Astrocyte of the hippocampus (primary cell): ENCODE measurements at regions not wholly inside any gene's neighbourhood (a gene's known extent, or its start where the extent isn't known, plus 50 kb on each side); places are given as distances from the start of the nearest gene placed in this dataset.

ENCODE experiments used
- DNase-seq: peaks from one replicate; pipeline ENCODE4 v3.0.0; 2011; ENCODE audit warnings: low read depth, low spot score

DNA sequence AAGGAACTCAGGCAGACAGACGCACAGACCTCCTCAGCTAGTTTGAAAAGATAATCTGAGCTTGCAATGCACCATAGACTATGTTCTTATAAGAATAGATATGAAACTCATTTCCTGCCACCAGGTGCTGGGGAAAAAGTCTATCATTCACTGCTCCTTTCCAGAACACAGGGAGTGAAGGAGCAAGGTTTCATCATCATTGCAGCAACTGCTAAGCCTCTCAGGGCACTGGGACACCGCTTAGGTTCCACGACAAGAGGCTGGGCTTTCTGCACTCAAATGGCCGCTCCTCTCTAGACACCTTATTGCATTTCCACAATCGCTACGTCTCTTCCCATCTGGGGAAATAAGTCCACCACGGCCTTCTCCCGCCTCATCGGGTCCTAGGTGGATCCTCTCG lies 418.5 kb upstream of the JARID2 start:
- DNase-seq, result no peak

DNA sequence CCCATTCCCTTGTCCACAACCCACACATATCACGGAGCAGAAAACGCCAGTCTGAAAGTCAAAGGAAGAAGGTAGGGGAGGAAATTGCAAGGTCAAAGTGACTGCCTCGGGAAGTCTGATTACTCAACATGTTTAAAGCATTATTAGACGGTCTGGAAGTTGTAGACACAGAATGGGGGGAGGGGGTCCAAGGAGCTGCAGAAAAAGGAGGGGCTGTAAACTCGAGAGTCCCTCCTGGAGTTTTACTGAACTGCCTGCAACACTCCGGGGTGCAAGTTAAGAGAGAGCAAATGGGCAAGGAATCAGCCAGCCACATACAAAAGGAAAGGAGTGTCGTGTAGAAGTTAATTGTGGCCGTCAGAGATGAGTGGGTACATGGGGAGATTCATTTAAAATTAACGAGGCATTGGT lies 417.7 kb upstream of the JARID2 start:
- no peak for DNase-seq

DNA sequence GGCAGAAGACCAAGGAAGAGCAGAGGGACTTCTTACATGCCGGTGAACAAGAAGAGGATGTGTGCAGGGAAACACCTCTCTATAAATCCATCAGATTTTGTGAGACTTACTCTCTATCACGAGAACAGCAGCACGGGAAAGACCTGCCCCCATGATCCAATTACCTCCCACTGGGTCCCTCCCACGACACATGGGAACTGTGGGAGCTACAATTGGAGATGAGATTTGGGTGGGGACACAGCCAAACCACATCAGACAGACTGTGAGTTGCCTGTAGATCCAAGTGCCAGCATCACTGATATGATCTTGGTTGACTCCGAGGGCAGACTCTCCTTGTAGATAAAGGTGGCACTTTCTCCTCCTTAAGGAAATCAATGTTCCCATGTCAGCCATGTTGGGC lies 414.8 kb upstream of the JARID2 start:
- no peak for DNase-seq

DNA sequence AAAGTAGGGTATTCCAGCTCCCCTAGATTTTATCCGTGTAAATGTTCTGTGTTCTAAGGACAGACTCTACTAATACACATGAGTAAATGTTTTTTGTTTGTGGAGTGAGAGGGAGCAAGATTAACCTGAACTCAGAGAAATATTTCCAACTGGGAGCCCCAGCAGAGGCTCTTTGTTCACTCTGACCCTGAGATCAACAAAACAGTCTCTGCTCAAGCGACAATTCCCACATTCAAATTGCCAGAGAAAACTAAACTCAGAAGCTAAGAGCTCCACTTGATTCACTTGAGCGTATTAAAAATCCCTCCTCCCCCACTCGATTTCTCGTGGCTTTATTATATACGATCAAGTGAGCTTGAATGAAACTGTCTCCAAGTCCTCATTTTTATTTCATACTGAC lies 413.9 kb upstream of the JARID2 start:
- no peak for DNase-seq

DNA sequence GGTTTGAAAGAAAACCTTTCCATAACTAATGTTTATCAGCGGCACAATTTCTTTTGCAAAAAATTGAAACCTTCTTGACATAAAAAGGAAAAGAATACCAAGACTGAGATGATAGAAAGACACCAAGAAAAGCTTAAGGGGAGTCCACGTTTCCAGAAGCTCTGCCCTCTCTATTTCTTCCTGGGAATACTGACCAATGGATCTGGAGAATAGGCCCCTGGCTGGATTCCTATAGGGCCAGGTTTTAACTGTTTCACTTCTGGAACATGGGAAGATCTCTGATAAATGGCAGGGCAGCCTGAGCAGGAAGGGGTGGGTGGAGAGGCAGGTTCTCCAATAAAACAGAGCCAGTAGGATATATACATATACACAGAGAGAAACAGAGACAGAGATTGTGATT lies 413.4 kb upstream of the JARID2 start:
- DNase-seq, result no peak

DNA sequence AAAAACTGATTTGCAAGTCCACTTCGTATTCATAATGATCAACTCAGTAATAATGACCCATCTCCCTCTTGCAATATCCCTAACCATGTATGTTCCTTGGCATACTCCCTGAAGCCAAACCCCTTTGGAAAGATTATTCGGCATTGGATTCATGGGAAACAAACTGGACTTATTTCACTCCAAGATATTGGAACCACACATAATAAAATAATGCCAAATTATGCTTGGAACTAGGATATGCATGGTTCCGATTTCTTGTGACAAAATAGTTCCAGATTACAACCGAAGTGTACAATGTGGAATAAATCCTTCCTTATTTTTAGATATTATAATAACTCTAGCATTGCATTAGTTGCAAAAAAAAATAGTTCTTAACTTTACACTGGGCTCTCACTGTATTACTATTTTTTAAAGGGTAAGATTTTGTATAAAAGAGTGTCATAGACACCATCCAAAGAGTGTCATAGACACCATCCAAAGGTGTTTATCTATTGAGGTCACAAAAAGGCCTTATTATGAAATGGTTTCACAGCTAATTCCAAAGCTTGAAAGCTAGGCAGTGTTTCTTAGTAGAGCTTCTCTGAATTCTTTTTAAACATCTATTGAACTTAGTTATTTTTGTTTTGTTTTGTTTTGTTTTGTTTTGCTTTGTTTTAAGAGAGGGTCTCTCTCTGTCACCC lies 410.9 kb upstream of the JARID2 start:
- DNase-seq, result no peak

DNA sequence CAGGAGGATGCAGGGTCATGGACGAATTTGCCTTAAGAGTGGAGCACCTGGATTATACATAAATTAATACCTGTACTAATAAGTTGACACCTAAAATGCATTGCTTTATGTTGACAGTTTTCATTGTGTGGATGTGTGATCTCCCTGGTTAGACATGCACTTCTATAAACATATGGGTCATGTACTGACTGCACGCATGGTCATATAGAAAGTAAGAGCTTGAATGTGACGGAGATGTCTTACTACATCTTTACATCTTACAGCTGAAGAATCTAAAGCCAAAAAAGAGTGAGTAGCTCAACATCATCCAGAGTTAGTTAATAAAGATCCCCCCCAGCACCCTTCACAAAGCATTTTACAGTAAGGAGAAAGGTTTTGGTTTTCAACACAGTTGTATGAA lies 408.4 kb upstream of the JARID2 start:
- no peak for DNase-seq

DNA sequence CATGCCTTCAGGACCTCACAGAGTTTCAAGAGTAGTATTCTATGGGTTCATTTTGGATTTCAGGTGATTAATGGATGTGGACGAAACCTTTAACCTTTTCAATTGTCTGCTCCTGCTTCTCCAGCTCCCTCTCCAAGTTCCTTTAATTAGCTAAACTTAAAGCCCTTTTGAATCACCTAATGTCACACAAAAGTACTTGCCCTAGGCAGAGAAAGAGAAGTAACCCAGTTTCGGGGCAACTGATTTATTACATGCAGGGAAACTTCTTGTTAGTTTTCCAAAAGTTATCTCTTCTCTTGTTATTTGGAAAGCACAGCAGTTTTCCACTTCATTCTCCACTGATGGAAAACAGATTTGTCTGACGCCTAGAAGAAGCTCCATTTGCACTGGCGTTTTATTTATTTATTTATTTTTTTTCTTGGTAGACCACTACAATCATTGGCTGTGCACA lies 407.7 kb upstream of the JARID2 start:
- DNase-seq, result no peak

DNA sequence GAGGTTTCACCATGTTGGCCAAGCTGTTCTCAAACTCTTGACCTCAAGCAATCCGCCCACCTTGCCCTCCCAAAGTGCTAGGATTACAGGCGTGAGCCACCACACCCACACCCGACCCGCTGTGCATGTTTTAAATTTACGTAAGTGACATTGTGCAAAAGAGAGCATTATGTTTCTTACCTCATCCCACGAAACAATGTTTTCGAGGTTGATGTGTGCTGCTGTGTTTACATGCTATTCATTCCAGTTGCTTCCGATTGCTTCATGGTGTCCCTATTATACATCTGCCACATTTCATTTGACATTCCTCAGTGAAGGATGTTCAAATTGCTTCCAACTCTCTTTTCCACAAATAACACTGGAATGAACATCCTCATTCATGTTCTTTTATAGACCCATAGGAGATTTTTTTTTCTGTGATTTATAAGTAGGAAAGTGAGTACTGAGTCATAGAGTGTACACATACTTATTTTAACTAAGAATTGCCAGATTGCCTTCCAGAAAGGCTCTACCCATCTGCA lies 403.9 kb upstream of the JARID2 start:
- DNase-seq, result peak; percentile 77

DNA sequence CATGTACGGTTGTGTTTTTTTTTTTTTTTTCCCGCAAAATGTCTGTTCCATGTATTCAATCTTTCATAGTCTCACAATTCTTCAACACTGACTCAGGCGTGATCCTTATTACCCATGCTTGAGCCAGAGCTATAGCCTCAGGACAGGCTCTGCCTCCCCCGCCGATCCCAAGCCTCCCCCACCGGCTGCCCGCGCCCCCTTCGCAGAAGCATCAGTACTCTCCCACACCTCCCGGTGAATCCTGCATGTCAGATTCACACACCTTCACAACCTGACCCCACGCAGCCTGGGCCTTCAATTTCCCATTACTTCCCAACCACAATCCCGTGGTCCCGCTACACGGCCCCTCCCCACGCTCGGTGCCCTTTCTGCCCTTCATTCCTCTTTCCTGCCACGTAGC lies 401.5 kb upstream of the JARID2 start:
- DNase-seq, result no peak

DNA sequence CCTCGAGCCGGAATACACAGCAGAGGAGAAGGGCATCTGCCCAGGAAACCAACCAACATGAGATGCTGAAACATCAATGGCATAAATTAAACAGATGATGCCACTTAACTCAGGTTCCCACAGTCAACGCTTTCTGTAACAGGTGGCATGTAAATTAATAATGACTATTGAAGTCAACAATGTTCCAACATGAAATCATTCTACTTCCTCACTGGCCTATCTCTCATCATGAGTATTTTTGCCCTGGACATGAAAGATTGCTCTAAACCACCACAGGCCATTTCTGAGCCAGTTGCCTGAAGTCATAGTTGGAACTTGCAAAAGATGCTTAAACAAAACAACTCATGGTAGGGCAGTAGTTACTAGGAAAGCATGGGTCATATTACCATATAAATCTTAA lies 397.9 kb upstream of the JARID2 start:
- DNase-seq, result no peak

DNA sequence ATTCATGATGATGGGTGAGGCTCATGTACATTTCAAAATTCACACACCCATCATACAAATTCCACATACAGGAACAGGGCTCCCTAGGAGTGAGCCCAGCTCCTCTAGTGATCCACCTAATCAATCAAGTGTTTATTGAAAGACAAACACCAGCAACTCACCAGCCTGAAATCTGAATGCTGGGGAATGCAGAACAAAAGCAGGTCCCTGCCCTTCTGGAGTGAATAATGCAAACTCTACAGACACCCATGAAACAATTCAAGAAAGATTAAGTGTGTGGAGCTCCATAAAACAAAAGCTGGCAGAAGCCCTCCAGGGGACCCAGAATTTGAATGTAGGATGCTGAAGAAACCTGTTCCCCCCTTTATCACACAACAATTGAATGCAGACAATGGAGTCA lies 396.7 kb upstream of the JARID2 start:
- no peak for DNase-seq

DNA sequence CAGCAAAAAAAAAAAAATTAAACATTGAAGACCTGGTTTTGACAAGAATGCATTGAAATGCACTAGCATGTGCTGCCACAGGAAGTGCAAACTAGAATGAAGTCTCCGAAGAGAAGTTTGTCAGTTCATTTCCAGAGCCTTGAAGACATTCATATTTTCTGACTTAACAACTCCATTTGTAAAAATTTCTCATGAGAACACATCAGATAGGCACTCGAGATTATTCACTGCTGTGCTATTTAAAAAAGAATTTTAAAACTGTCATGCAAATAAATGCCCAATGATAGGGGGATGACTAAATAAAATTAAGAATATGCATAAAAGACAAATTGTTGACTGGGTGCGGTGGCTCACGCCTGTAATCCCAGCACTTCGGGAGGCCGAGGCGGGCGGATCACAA lies 394.6 kb upstream of the JARID2 start:
- DNase-seq, result no peak

DNA sequence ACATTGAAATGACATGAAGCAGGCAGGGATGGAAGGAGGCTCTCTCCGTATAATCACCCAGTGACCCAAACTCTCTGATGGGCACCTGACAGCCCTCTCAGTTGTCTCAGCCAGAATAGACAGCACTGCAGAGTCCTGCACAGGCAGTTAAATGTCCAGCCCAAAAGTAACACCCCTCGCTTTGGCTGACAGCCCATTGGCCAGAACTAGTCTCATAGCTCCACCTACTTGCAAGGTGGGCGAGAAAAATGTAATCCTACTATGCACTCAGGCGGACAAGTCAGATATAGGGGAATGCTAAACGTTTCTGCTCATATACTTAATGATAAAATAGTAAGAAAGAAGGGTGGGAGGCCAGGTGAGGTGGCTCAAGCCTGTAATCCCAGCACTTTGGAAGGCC lies 393.5 kb upstream of the JARID2 start:
- no peak for DNase-seq

DNA sequence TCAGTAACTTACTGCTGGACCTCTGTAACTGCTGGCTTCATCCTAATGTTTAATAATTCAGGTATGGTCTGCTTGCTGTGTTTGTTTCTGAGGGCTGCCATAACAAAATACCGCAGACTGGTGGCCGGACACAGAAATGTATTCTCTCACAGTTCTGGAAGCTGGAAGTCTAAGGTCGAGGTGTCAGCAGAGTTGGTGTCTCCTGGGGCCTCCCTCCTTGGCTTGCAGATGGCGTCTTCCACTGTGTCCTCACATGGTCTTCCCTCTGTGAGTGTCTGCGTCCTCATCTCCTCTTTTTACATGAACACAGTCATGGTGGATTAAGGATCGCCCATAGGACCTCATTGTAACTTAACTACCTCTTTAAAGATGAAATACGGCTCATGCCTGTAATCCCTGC lies 389.7 kb upstream of the JARID2 start:
- DNase-seq, result no peak

DNA sequence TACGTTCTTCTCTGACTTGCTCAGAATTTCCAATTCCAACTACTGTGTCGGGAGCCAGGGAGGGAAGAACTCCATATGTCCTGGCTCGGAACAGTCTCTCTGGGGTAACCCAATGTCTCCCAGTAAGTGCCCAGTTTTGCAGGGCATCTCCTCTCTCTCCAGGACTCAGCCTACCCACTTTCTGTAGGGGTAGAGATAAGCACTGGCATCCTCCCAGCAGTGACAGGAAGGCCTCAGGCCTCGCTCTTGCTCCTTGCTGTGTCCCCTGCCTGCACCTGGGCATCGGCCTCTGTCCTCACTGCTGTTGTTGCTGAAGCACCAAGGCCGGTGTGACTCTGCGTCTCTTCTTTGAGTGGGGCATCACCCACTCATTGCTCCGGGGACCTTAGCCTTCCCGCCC lies 388.9 kb upstream of the JARID2 start:
- DNase-seq, result no peak

DNA sequence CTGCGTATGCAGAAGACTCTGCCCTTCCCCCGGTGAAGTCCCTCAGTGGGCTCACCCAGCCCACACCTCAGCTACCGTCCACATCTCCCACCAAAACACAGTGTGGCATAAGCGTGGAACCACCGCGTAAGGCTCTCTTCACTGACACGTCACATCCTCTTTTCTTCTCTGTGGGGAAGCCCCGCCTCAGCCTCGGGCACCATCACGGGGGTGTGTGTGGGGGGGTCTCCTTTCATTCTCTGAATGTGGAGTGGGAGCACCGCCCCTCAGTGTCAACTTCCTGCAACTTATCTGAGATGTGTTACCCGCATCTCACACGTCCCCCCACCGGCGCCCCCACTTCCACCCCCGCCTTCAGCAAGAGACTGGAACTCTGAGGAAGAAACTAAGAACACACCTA lies 388.4 kb upstream of the JARID2 start:
- no peak for DNase-seq

DNA sequence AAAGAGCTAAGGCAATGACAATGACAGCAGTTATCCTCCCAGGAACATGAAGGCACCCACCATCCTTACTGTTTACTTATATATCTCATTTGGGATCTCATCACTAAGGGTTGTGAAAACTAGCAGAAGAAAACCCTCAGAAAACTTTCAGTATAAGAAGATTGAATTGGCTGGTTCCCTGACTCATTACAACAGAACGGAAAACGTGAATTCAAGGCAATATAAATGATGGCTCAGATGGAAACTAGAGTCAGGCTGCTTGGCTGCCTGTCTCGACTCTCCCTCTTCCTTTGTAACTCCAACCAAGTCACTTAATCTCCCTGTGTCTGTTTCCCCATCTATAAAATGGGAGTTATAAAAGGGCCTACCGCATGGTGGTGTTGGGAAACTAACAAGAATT lies 387.1 kb upstream of the JARID2 start:
- DNase-seq, result no peak

DNA sequence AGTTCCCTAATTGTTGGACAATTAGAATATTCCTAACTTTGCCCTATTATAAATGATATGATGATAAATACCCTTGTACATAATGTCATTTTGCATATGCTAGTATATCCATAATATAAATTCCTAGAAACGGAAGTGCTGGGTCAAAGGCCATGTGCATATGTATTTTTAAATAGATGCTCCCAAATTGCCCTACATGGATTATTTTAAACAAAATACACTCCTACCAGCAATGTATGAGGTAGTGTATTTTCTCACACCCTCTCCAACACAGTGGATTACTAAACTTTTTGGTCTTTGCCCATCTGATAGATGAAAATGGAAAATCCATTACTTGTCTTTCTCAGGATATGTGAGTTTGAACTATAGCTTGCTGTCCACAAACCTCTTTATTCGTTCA lies 385.1 kb upstream of the JARID2 start:
- DNase-seq, result no peak

DNA sequence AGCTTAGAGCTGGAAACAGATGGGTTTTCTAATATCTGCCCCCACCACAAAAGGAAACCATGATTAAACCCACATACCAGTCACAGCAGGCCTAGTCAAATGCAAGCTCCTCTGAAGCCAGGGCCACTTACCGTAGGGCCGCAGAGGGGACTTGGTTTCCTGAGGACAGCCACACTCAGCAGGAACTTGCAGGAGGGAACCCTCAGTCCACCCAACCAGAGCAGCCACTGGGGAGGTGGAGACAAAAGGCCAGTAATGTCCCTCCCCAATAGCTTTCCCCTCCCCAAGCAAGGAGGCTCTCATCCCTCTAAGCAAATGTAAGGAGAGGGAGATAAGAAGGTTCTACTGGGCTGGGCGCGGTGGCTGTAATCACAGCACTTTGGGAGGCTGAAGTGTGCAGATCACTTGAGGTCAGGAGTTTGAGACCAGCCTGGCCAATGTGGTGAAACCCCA lies 384.4 kb upstream of the JARID2 start:
- DNase-seq, result no peak

DNA sequence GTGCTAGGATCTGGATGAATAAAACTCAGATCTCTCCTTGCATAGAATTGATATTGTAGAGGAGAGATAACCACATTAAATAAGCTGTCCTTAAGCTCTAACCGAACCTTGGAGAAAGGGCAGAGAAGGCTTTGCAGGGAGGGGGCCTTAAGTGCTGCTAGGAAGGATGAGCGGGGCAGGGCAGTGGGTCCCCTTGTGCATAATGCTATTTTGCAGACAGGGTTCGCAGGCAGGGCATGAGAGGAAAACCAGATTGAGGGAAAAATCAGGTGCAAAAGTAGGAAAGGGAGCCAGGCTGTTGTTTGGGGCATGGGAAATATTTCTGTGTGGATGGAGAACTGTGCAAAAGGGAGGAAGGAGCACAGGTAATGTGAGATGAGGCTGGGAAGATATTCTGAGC lies 383.0 kb upstream of the JARID2 start:
- no peak for DNase-seq

DNA sequence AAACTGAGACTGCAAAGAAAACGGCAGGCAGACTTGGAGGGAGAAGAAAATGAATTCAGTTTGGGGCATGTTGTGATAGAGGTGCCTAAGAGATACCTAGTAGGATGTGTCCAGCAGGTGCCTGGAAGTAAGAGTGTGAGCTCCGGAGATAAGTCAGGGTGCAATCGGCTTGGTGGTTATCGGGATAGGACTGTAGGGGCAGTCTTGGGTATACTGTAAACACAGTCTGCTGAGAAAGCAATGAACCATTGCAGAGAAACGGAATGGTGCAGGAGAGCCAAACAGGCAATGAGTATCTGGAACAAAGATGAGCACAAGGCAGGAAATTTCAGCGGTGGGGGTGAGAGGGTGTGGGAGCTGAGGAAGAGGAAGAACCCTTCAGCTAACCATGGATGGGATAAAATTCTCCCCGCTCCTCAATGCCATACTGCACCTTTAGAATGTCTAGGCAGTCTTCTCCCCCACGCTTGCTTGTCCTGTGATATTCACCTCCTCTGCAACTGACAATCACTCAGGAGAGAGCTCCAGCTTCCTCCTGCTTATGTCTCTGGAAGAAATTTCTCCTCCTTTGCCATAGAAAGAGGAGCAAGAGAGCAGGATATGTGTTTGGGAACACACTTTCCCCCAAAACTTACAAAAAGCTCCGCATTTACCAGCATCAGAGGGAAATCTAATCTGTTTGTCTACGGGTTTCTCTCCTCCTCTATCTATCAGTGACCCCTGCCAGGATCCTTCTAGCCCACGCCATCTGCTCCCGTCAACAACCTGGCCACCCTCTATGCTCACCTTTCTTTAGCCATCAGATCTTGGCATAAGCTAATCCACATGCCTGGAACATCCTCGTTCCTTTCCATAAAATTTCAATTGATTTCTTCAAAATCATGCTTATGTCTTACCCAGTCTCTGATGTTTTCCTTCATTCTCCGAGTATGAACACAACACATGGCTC lies 381.7 kb upstream of the JARID2 start:
- no peak for DNase-seq
